Upper lobe of left lung (tissue), 6 donors: ENCODE measurements at regions not wholly inside any gene's neighbourhood (a gene's known extent, or its start where the extent isn't known, plus 50 kb on each side); places are given as distances from the start of the nearest gene placed in this dataset.

Experiments
- ATAC-seq, 2 donors: fragments of 200-7000 bp; cut with Tn5 transposase; one replicate each; pipeline ENCODE4 v1.9.1; 2022; ENCODE audit warnings: mild to moderate bottlenecking in 2 of 2, moderate library complexity in 2 of 2; ENCODE audit not compliant: low FRiP score in 2 of 2
- DNase-seq, 2 donors: peaks; one replicate each; pipeline ENCODE4 v3.0.0-alpha.2; 2019 to 2020
- H3K27ac ChIP-seq, 4 donors: fragments of 200-600 bp; sonication (generic); one replicate each; pipeline ENCODE4 v1.5.1; 2016 to 2019
- H3K27me3 ChIP-seq, 4 donors: fragments of 200-600 bp; sonication (generic); one replicate each; pipeline ENCODE4 v1.5.1; 2017 to 2019
- H3K36me3 ChIP-seq, 4 donors: fragments of 200-600 bp; sonication (generic); one replicate each; pipeline ENCODE4 v1.5.1; 2016 to 2019
- H3K4me1 ChIP-seq, 4 donors: fragments of 200-600 bp; sonication (generic); one replicate each; pipeline ENCODE4 v1.5.1; 2018 to 2019
- H3K4me3 ChIP-seq, 4 donors: fragments of 200-600 bp; sonication (generic); one replicate each; pipeline ENCODE4 v1.5.1; 2017 to 2019; ENCODE audit warnings: mild to moderate bottlenecking in 2 of 4, moderate library complexity in 1 of 4
- H3K9me3 ChIP-seq, 4 donors: fragments of 200-600 bp; sonication (generic); one replicate each; pipeline ENCODE4 v1.5.1; 2018 to 2019
- CTCF ChIP-seq, 6 experiments: fragments of 450-650 bp in 4 of 6; fragments of 200-600 bp in 2 of 6; sonication (generic) in 2 of 6; IDR thresholded peaks; one replicate each; pipeline ENCODE4 v1.5.1; 2016 to 2019; ENCODE audit warnings: antibody characterized with exemption in 6 of 6
- EP300 ChIP-seq, 4 donors: sonication (generic); formaldehyde crosslinking; IDR thresholded peaks; one replicate each; pipeline ENCODE4 v1.5.1; 2017; ENCODE audit warnings: antibody characterized with exemption in 4 of 4, control low read depth in 2 of 4
- POLR2A ChIP-seq, 4 donors: fragments of 450-650 bp; IDR thresholded peaks; one replicate each; pipeline ENCODE4 v1.5.1; 2016 to 2017; ENCODE audit warnings: antibody characterized with exemption in 4 of 4, mild to moderate bottlenecking in 2 of 4
- POLR2AphosphoS5 ChIP-seq, 2 donors: sonication (generic); formaldehyde crosslinking; IDR thresholded peaks; one replicate each; pipeline ENCODE4 v1.5.1; 2017; ENCODE audit warnings: antibody characterized with exemption in 2 of 2
- WGBS, 2 donors: methylation state at CpG; one replicate each; pipeline ENCODE4 v1.1.5; 2017 to 2018; 5-methylcytosine and 5-hydroxymethylcytosine counted together
- donor health status: DM: no; HTN: no; CAD: no; lungs with moderate emphysema.
- donor health status: DM: no; HTN: yes; CAD: no; lungs with severe emphysema.

- Histone ChIP-seq H3K27ac (no peak overlapping the region), H3K27me3 (no peaks in the 10 kb centered on the region), H3K9me3 (no peaks in the 10 kb centered on the region), H3K4me1 (no peaks in the 10 kb centered on the region), H3K4me3 (no peak overlapping the region), H3K36me3 (no peaks in the 10 kb centered on the region)
- whole genome bisulfite sequencing, 2 donors, result 92 to 97% methylated on average over 8 of the region's 8 CpGs
- no peak for ATAC-seq
- no peak for DNase-seq
- TF ChIP-seq POLR2AphosphoS5 (IDR thresholded peaks at IDR 0.05) (no peak), POLR2A (IDR thresholded peaks at IDR 0.05) (no peak), CTCF (IDR thresholded peaks at IDR 0.05) (no peak), EP300 (IDR thresholded peaks at IDR 0.05) (no peak)
Observed at GRCh38 chr13:44180876-44181536, 192.6 kb upstream of the SERP2 start.

- ATAC-seq, result no peak
- Histone ChIP-seq H3K36me3 (no peaks in the 10 kb centered on the region), H3K4me1 (no peaks in the 10 kb centered on the region), H3K27ac (no peak overlapping the region), H3K4me3 (no peak overlapping the region), H3K9me3 (no peaks in the 10 kb centered on the region), H3K27me3 (no peaks in the 10 kb centered on the region)
- DNase-seq, result no peak
- TF ChIP-seq POLR2AphosphoS5 (IDR thresholded peaks at IDR 0.05) (no peak), CTCF (IDR thresholded peaks at IDR 0.05) (no peak), POLR2A (IDR thresholded peaks at IDR 0.05) (no peak), EP300 (IDR thresholded peaks at IDR 0.05) (no peak)
- 95 to 98% methylated on average over 2 of the region's 2 CpGs for WGBS, 2 donors
Observed at GRCh38 chr13:44181931-44182330, 191.7 kb upstream of the SERP2 start.

GRCh38 chr13:44184740-44185139 lies 188.9 kb upstream of the SERP2 start:
- H3K4me1 ChIP-seq, result no peaks in the 10 kb centered on the region
- H3K36me3 ChIP-seq, result no peaks in the 10 kb centered on the region
- DNase-seq (no peak), ATAC-seq (no peak)
- no peak overlapping the region for H3K4me3 ChIP-seq
- WGBS, 2 donors, result 46 to 62% methylated on average over 1 of the region's 1 CpG
- no peaks in the 10 kb centered on the region for H3K27me3 ChIP-seq
- no peak for TF ChIP-seq POLR2AphosphoS5 (IDR thresholded peaks at IDR 0.05)
- no peak for TF ChIP-seq EP300 (IDR thresholded peaks at IDR 0.05)
- no peak for TF ChIP-seq POLR2A (IDR thresholded peaks at IDR 0.05)
- no peak for TF ChIP-seq CTCF (IDR thresholded peaks at IDR 0.05)
- no peak overlapping the region for H3K27ac ChIP-seq
- H3K9me3 ChIP-seq, result no peaks in the 10 kb centered on the region

GRCh38 chr13:44188257-44188656 lies 185.4 kb upstream of the SERP2 start:
- Histone ChIP-seq H3K27me3 (no peaks in the 10 kb centered on the region), H3K27ac (no peak overlapping the region), H3K36me3 (no peaks in the 10 kb centered on the region), H3K4me3 (no peak overlapping the region), H3K9me3 (no peaks in the 10 kb centered on the region), H3K4me1 (peaks cover 0 to 9% (median 4%) of the 10 kb centered on the region in 4 donors)
- no peak for ATAC-seq
- no peak for DNase-seq
- TF ChIP-seq CTCF (IDR thresholded peaks at IDR 0.05) (no peak), POLR2A (IDR thresholded peaks at IDR 0.05) (no peak), POLR2AphosphoS5 (IDR thresholded peaks at IDR 0.05) (no peak), EP300 (IDR thresholded peaks at IDR 0.05) (no peak)
- WGBS, 2 donors, result 69 to 96% methylated on average over 2 of the region's 2 CpGs

GRCh38 chr13:44189085-44189484 lies 184.5 kb upstream of the SERP2 start:
- TF ChIP-seq POLR2AphosphoS5 (IDR thresholded peaks at IDR 0.05), result no peak
- TF ChIP-seq EP300 (IDR thresholded peaks at IDR 0.05), result no peak
- TF ChIP-seq POLR2A (IDR thresholded peaks at IDR 0.05), result no peak
- TF ChIP-seq CTCF (IDR thresholded peaks at IDR 0.05), result no peak
- no peaks in the 10 kb centered on the region for H3K27me3 ChIP-seq
- H3K27ac ChIP-seq, result no peak overlapping the region
- 90 to 100% methylated on average over 1 of the region's 1 CpG for WGBS, 2 donors
- peaks cover 0 to 9% (median 4%) of the 10 kb centered on the region in 4 donors for H3K4me1 ChIP-seq
- no peak for ATAC-seq
- H3K36me3 ChIP-seq, result no peaks in the 10 kb centered on the region
- DNase-seq, result no peak
- no peaks in the 10 kb centered on the region for H3K9me3 ChIP-seq
- no peak overlapping the region for H3K4me3 ChIP-seq
